ENCODE measurements at regions not wholly inside any gene's neighbourhood (a gene's known extent, or its start where the extent isn't known, plus 50 kb on each side); places are given as distances from the start of the nearest gene placed in this dataset.

DNA sequence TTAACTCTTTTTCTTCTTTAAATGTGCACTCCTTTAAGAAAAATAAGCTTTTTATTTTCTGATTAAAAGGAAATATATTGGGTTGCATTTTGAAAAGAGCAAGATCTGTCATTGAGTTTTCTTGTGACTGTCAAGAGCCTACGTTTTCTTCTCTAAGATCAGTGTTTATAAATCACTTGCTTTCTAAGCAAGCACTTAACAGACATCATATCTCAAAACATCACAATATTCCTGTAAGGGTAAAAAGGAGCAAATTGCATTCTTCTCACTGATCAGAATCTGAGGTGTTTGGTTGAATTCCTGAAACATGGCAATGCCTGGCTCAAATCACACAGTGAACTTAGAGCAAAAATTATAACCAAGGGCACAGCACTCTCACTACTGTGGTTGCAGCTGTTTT is 231.3 kb downstream of the PCDH17 start:
- Mint-ChIP-seq H3K27ac (no peak overlapping the region), H3K4me1 (no peaks in the 10 kb centered on the region), H3K4me3 (no peak overlapping the region), H3K27me3 (ENCODE audit: low read depth in 2 of 2) (no peaks in the 10 kb centered on the region), H3K9me3 (peaks cover 3% of the 10 kb centered on the region in 2 donors), H3K36me3 (no peaks in the 10 kb centered on the region)
- Histone ChIP-seq H3K4me1 (ENCODE audit: control insufficient read depth, insufficient read depth, low read length) (no peaks in the 10 kb centered on the region), H3K27me3 (ENCODE audit: control insufficient read depth, insufficient read depth, low read length) (no peaks in the 10 kb centered on the region), H3K9me3 (ENCODE audit: control insufficient read depth, insufficient read depth, low read length) (peaks cover 5% of the 10 kb centered on the region), H3K27ac (ENCODE audit: low read length) (no peak overlapping the region), H3K4me3 (ENCODE audit: low read length) (no peak overlapping the region), H3K36me3 (ENCODE audit: control insufficient read depth, insufficient read depth, low read length) (no peaks in the 10 kb centered on the region)
- intact Hi-C loops (cut with micrococcal nuclease) = no loop called here
- WGBS (ENCODE audit: insufficient coverage) = 83% methylated on average over 1 of the region's 1 CpG
- ATAC-seq (no peak), DNase-seq (no peak)
- TF ChIP-seq, protein P1, sequence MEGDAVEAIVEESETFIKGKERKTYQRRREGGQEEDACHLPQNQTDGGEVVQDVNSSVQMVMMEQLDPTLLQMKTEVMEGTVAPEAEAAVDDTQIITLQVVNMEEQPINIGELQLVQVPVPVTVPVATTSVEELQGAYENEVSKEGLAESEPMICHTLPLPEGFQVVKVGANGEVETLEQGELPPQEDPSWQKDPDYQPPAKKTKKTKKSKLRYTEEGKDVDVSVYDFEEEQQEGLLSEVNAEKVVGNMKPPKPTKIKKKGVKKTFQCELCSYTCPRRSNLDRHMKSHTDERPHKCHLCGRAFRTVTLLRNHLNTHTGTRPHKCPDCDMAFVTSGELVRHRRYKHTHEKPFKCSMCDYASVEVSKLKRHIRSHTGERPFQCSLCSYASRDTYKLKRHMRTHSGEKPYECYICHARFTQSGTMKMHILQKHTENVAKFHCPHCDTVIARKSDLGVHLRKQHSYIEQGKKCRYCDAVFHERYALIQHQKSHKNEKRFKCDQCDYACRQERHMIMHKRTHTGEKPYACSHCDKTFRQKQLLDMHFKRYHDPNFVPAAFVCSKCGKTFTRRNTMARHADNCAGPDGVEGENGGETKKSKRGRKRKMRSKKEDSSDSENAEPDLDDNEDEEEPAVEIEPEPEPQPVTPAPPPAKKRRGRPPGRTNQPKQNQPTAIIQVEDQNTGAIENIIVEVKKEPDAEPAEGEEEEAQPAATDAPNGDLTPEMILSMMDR (IDR thresholded peaks at IDR 0.05) = no peak

DNA sequence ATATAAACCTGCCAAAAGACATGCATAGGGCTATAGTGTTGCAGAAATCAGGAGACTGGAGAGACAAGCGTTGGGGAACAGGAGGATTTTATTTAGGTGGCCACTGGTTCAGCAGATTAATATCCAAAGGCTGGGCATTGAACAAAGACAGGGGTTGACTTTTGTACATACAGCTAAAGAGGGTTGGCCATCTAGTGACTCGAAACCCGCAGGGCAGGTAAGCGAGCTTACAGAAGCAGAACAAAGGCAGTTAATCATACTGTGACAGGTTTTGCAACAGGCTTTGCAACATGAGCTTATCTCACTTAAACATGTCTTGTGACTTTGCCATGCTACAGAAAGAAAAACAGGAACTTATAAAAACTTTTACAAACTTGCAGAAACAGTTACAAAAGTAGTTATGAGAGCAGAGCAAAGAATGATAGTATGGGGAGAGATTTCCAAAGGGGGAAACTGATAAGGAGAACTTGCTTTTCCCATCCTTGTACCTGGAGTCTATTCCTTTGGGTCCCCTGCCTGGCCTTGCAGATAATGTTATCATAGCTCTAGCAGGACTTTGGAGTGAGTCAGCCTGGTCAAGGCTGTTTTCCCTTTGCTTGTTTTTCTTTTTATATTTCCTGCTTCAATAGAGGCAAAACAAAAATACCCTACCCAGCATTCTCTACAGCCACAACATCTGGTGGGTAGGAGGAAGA is 234.2 kb downstream of the PCDH17 start:
- Histone ChIP-seq H3K4me1 (ENCODE audit: control insufficient read depth, insufficient read depth, low read length) (no peaks in the 10 kb centered on the region), H3K36me3 (ENCODE audit: control insufficient read depth, insufficient read depth, low read length) (no peaks in the 10 kb centered on the region), H3K27me3 (ENCODE audit: control insufficient read depth, insufficient read depth, low read length) (no peaks in the 10 kb centered on the region), H3K9me3 (ENCODE audit: control insufficient read depth, insufficient read depth, low read length) (peaks cover 8% of the 10 kb centered on the region), H3K4me3 (ENCODE audit: low read length) (no peak overlapping the region), H3K27ac (ENCODE audit: low read length) (no peak overlapping the region)
- WGBS (ENCODE audit: insufficient coverage) = 38% methylated on average over 4 of the region's 4 CpGs
- H3K27ac Mint-ChIP-seq = no peak overlapping the region
- DNase-seq = no peak
- no peak for ATAC-seq
- no peaks in the 10 kb centered on the region for H3K27me3 Mint-ChIP-seq (ENCODE audit: low read depth in 2 of 2)
- intact Hi-C loops (cut with micrococcal nuclease) = no loop called here
- H3K36me3 Mint-ChIP-seq = peaks cover 5% of the 10 kb centered on the region
- peaks cover 1 to 6% of the 10 kb centered on the region in 2 donors for H3K9me3 Mint-ChIP-seq
- TF ChIP-seq, protein P1 (IDR thresholded peaks at IDR 0.05) = no peak
- no peak overlapping the region for H3K4me3 Mint-ChIP-seq
- no peaks in the 10 kb centered on the region for H3K4me1 Mint-ChIP-seq

DNA sequence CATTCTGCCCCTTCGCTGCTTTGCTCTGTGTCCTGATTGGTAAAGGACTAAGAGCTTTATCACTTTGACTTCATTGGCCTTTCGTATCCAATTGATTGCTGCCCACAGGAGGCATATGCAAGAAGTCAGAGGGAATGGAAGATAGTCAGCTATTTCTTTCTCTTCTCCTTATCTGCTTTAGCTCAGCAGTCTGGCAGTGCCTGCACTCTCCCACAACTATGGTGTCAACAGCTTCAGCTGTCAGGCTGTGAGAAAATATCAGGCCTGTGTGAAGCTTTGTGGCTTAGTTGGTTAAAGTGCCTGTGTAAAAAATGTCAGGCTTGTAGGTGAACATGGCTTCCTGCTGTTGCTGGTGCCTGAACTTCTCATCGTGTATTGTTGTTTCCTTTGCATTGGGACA is 243.0 kb downstream of the PCDH17 start:
- Histone ChIP-seq H3K36me3 (ENCODE audit: control insufficient read depth, insufficient read depth, low read length) (no peaks in the 10 kb centered on the region), H3K27me3 (ENCODE audit: control insufficient read depth, insufficient read depth, low read length) (no peaks in the 10 kb centered on the region), H3K4me3 (ENCODE audit: low read length) (no peak overlapping the region), H3K4me1 (ENCODE audit: control insufficient read depth, insufficient read depth, low read length) (no peaks in the 10 kb centered on the region), H3K27ac (ENCODE audit: low read length) (no peak overlapping the region), H3K9me3 (ENCODE audit: control insufficient read depth, insufficient read depth, low read length) (peaks cover 2% of the 10 kb centered on the region)
- H3K36me3 Mint-ChIP-seq = peaks cover under 1% of the 10 kb centered on the region
- no peak overlapping the region for H3K4me3 Mint-ChIP-seq
- ATAC-seq (no peak), DNase-seq (no peak)
- peaks cover 12 to 20% of the 10 kb centered on the region in 2 donors for H3K9me3 Mint-ChIP-seq
- intact Hi-C loops (cut with micrococcal nuclease) = no loop called here
- H3K4me1 Mint-ChIP-seq = no peaks in the 10 kb centered on the region
- TF ChIP-seq, protein P1 (IDR thresholded peaks at IDR 0.05) = no peak
- H3K27me3 Mint-ChIP-seq (ENCODE audit: low read depth in 2 of 2) = no peaks in the 10 kb centered on the region
- no peak overlapping the region for H3K27ac Mint-ChIP-seq
- 73% methylated on average over 2 of the region's 3 CpGs for WGBS (ENCODE audit: insufficient coverage)

DNA sequence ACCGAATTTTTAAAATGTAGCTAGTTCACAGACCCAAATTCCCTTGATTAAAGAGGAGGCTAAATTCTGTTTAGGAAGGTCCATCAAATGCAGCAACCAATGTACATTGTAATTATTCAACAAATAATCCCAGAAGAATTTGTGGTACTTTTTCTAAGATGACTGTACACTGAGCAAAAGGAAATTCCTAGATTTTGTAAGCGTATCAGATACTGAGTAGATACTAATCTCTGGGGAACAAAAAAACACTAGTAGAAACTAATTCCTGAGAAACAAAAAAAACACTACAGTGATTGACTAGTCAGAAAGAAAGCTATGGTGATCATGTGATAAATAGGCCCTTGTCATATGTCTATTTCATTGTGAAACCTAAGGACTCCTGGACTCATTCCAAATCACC is 246.1 kb downstream of the PCDH17 start:
- Mint-ChIP-seq H3K27ac (no peak overlapping the region), H3K27me3 (ENCODE audit: low read depth in 2 of 2) (no peaks in the 10 kb centered on the region), H3K9me3 (peaks cover 11 to 23% of the 10 kb centered on the region in 2 donors), H3K4me1 (no peaks in the 10 kb centered on the region), H3K4me3 (no peak overlapping the region), H3K36me3 (no peaks in the 10 kb centered on the region)
- ATAC-seq (no peak), DNase-seq (no peak)
- Histone ChIP-seq H3K9me3 (ENCODE audit: control insufficient read depth, insufficient read depth, low read length) (peaks cover 6% of the 10 kb centered on the region), H3K36me3 (ENCODE audit: control insufficient read depth, insufficient read depth, low read length) (no peaks in the 10 kb centered on the region), H3K27ac (ENCODE audit: low read length) (no peak overlapping the region), H3K4me1 (ENCODE audit: control insufficient read depth, insufficient read depth, low read length) (no peaks in the 10 kb centered on the region), H3K4me3 (ENCODE audit: low read length) (no peak overlapping the region), H3K27me3 (ENCODE audit: control insufficient read depth, insufficient read depth, low read length) (no peaks in the 10 kb centered on the region)
- TF ChIP-seq, protein P1 (IDR thresholded peaks at IDR 0.05) = no peak
- 100% methylated on average over 1 of the region's 2 CpGs for WGBS (ENCODE audit: insufficient coverage)
- intact Hi-C loops (cut with micrococcal nuclease) = no loop called here
